M059J (cell line): ENCODE measurements at regions not wholly inside any gene's neighbourhood (a gene's known extent, or its start where the extent isn't known, plus 50 kb on each side); places are given as distances from the start of the nearest gene placed in this dataset.
"Not testable (repeated sequence)": the region's sequence is repeated elsewhere in the genome, so short reads cannot be mapped to it uniquely, and the experiment has no call there.

Experiments
- DNase-seq: peaks from one replicate; pipeline ENCODE4 v3.0.0-alpha.2; 2012; ENCODE audit warnings: low read depth

DNA sequence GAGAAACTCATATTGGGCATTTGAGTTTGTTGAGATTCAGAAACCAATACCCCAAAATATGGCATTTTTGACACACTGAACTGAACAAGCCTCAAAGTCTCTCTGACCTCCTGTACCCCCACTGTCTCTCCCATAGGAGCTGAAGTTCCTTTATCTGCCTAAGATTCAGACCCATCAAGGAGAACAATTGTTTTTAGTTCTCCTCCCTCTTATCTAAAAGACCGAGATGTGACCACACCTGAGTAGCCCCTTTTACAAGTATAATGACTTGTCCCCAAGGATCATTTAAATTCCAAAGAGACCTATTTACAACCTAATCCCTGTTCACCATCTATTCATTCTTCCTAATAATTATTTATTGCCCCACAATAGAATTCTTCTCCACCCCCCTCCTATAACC lies 122.1 kb upstream of the PLAAT1 start:
- DNase-seq = no peak

DNA sequence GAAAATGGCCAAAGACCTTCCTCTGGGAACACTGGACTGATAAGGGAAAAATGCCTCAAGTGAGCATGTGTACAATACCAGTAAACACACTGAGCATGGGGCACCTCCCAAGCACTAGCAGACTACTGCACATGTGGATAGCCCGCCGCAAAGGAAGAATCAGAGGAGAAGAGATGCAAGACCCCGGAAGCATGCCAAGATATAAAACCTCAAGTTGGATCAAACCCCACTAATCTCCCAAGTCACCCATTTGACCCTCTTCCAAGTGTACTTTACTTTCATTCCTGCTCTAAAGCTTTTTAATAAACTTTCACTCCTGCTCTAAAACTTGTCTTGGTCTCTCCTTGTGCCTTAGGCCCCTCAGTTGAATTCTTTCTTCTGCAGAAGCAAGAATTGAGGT lies 121.1 kb upstream of the PLAAT1 start:
- no peak for DNase-seq

DNA sequence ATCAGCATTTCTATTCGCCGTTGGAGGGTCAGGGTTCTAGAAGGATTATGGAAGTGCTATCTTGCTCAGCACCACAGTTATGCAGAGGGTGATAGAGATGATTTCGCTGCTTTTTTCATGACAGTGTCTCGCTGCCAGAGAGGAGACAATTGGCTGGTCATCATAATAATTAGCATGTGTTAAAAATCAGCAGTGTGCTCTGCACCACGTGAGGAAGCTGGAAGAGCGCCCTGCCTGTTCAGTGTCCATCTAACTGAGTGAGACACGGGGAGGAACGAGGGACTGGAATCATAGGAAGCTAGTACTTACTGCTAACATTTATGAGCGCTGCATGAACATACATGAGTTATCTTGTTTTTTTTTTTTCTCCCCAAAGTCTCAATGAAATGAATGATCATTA lies 116.2 kb upstream of the PLAAT1 start:
- DNase-seq = no peak

- peak; percentile 10 for DNase-seq
Measured at GRCh38 chr3:193129607-193130006, 111.4 kb upstream of the PLAAT1 start.

DNA sequence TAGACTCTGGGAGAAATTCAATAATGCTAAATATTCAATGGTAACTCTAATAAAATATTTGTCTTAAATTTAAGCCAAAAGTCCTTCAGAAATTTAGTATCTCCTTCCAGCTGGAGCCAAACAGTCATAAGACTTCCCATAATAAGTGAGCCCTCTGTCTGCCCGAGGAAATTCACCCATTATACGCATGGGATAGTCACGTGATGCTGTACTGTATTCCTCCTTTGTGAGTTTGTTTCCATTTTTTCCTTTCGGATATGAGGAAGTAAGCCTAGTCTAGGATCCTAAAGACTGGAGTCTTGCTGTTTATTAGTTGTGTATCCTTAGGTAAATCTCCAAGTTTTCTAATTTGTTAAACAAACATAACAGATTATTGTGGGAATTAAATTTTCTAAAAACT lies 110.4 kb upstream of the PLAAT1 start:
- DNase-seq = no peak

- no peak for DNase-seq
Measured at GRCh38 chr3:193132241-193132640, 108.8 kb upstream of the PLAAT1 start.

DNA sequence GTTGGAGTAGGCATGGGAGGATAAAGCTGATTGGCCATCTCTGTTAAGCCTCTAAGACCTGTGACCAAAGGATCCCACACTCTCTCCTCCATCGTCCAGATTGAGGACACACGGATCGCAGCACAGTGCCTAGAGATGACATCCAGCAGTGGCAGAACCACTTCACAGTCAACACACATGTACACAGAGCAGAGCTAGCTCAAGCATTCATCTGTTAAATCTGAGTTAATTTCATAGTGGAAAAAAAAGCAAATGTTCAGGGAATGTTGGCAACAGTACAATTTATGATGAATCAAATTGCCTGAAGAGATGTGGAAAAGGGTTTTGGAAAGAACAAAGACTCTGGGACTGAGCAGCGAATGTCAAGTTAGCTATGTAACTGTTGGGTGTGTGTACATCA lies 108.1 kb upstream of the PLAAT1 start:
- DNase-seq = peak; percentile 37

GRCh38 chr3:193134856-193135255 lies 106.2 kb upstream of the PLAAT1 start:
- peak; percentile 87 for DNase-seq

DNA sequence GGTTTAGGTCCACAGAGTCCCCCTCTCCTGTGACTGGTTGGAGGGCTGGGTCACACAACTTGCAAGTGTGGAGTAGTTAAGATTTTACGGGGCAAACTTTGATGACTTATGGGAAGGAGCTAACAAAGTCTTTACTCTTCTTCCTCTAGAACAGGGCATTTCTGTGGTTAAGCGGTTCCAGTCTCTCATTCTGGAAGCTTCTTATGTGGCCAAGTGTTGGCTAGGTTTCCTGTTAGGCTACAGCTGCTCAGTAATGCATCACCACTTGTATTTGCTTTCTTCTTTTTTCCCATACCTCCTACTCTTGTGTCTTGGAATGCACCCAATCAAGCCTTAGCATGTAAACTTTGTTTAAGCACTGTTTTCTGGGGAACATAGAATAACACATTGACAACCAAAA lies 100.6 kb upstream of the PLAAT1 start:
- DNase-seq = peak; percentile 23

- no peak for DNase-seq
Measured at GRCh38 chr3:193145248-193145647, 95.8 kb upstream of the PLAAT1 start.

DNA sequence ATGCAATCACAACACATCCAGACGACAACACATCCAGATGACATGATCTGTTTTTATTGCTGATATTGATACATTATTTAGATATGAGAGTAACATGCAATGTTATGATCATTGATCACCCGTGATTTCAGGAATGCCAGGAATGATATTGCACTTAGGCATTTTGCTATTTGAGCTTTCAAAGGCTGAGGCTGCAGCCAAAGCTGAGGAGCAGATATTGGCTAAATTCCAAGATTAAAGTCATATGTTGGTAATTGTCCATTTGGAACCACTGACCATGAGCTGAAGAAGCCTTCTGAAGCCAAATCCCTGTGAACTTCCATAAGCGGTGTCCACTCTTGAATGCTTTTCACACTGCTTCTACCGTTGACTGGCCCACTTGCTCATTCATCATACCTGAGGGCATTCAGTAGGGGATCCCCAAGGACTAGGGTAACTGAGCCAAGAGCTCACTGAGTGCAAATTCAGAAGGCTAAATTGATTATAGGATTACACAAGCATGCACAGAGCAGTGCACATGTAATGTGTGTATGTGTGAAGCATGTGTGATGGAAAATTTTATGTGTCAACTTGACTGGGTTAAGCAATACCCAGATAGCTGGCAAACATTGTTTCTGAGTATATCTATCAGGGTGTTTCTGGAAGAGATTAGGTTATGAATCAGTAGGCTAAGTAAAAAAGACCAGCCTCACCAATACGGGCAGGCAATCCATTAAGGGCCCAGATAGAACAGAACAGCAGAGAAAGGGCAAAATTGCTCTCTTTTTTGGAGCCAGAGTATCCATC lies 92.1 kb upstream of the PLAAT1 start:
- DNase-seq = no peak

GRCh38 chr3:193149998-193150397 lies 91.0 kb upstream of the PLAAT1 start:
- no peak for DNase-seq

DNA sequence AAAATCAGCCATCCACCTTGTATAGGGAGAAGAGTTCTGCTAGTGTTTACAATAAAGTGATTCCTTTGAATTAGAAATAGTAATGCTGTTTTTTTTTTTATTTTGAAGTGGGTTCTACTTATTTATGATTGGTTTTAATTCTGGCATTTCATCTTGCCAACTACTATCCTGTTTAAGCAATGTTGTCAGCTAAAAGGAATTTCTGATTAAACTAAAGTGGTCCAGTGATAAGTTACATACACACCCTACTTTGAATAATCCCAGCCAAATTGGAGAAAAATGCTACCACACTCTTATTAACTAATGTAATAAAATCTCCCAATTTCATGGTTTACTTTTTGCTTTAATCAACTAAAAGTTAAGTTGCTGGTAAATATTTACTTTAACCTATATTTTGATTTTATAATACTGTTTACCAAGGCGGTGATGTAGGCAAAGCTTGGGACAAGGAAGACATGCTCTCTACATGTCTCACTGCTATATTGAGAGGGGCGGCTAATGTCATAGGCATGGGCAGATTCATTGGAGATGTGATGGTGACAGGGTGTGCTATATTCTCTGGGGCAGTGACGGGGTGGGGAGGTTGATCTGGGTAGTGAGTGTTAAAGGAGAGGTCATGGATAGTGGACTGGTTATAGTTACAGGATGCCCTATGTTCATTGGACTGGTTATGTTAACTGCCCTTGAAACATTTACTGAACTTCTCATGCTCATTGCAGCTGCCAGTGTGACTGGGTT lies 85.8 kb upstream of the PLAAT1 start:
- not testable (repeated sequence) for DNase-seq

GRCh38 chr3:193157051-193157450 lies 84.0 kb upstream of the PLAAT1 start:
- DNase-seq = no peak

GRCh38 chr3:193165431-193166120 lies 75.4 kb upstream of the PLAAT1 start:
- DNase-seq = no peak

GRCh38 chr3:193168931-193169330 lies 72.1 kb upstream of the PLAAT1 start:
- DNase-seq = no peak

DNA sequence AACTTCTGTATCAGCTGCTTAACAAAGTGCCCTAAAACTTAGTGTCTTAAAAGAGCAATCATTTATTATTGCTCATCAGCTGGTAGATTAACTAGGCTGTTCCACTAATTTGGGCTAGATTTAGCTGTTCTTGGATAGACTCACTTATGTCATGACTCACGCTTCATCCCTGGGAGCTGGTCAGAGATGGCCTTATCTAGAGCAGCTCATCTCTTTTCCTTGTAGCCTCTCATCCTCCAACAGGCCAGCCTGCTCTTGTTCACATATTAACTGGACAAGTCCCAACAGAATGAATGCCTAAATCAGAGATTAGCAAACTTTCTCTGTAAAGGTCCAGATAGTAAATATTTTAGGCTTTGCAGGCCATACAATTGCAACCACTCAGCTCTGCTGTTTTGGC lies 66.9 kb upstream of the PLAAT1 start:
- peak; percentile 20 for DNase-seq

DNA sequence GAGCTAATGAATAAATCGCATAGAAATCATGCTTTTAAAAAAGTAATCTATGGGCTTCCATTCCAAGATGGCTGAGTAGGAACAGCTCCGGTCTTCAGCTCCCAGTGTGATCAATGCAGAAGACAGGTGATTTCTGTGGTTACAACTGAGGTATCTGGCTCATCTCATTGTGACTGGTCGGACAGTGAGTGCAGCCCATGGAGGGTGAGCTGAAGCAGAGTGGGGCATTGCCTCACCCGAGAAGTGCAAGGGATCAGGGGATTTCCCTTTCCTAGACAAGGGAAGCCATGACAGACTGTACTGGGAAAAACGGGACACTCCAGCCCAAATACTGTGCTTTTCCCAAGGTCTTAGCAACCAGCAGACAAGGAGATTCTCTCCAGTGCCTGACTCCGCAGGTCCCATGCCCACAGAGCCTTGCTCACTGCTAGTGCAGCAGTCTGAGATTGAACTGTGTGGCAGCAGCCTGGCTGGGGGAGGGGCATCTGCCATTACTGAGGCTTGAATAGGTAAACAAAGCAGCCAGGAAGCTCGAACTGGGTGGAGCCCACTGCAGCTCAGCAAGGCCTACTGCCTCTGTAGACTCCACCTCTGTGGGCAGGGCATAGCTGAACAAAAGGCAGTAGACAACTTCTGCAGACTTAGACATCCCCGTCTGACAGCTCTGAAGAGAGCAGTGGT lies 61.5 kb upstream of the PLAAT1 start:
- DNase-seq = not testable (repeated sequence)

GRCh38 chr3:193187070-193187722 lies 53.8 kb upstream of the PLAAT1 start:
- DNase-seq = no peak

DNA sequence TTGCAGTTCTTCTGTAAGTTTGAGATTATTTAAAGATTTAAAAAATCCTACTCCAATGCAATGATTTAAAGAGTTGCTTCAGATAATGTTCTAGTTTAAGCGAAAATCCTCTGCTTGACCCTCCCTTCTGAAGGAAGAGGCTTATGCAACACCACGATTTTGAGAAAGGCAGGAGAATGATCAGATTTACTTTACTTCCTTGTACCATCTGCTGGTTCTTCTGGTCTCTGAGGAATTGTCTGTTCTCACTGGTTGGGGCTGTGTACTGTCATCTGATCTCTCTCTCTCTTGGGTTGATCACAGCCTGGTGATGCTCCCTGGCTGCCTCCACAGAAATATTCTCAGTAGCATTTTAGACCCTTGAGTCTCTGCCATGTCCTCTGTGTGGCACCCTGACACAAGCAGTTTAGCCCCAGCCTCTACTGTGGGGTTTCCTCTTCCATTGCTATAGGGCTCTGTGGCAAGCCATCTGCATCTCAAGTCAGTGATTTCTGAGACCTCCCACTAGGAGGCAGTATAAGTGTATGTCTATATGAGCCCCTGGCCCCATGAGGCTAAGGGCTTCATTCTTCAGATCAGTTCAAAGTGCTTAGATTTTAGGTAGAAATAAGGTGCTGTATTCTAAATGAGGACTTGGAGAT lies 50.8 kb upstream of the PLAAT1 start:
- peak; percentile 14 for DNase-seq
